Thyroid gland (tissue), 4 donors: ENCODE measurements at regions not wholly inside any gene's neighbourhood (a gene's known extent, or its start where the extent isn't known, plus 50 kb on each side); places are given as distances from the start of the nearest gene placed in this dataset.

Experiments
- DNase-seq, 2 donors: peaks; one replicate each; pipeline ENCODE4 v3.0.0-alpha.2; 2019
- H3K27ac ChIP-seq, 3 donors: fragments of 200-600 bp; sonication (generic); 1 replicate in 2 of 3; 2 replicates in 1 of 3; pipeline ENCODE4 v1.5.1; 2016 to 2019; ENCODE audit warnings: mild to moderate bottlenecking in 1 of 3, moderate library complexity in 1 of 3
- H3K27me3 ChIP-seq: fragments of 200-600 bp; sonication (generic); one replicate; pipeline ENCODE4 v1.5.1; 2019
- H3K36me3 ChIP-seq, 2 donors: fragments of 200-600 bp; sonication (generic); one replicate each; pipeline ENCODE4 v1.5.1; 2016 to 2019
- H3K4me1 ChIP-seq, 2 donors: fragments of 200-600 bp; sonication (generic); one replicate each; pipeline ENCODE4 v1.5.1; 2017 to 2019
- H3K4me3 ChIP-seq, 3 donors: fragments of 200-600 bp; sonication (generic); replicated peaks in 1 of 3; 1 replicate in 2 of 3; 2 replicates in 1 of 3; pipeline ENCODE4 v1.5.1; 2016; ENCODE audit warnings: mild to moderate bottlenecking in 1 of 3
- H3K9me3 ChIP-seq: fragments of 200-600 bp; sonication (generic); one replicate; pipeline ENCODE4 v1.5.1; 2017
- CTCF ChIP-seq, 6 experiments: fragments of 200-600 bp in 3 of 6; fragments of 450-650 bp in 3 of 6; sonication (generic) in 3 of 6; IDR thresholded peaks; one replicate each; pipeline ENCODE4 v1.5.1; 2016 to 2019; ENCODE audit warnings: antibody characterized with exemption in 6 of 6, mild to moderate bottlenecking in 2 of 6, inconsistent platforms in 1 of 6, moderate library complexity in 1 of 6
- POLR2A ChIP-seq, 2 donors: fragments of 450-650 bp; IDR thresholded peaks; one replicate each; pipeline ENCODE4 v1.6.1; 2017; ENCODE audit warnings: antibody characterized with exemption in 2 of 2, mild to moderate bottlenecking in 2 of 2, moderate library complexity in 1 of 2
- WGBS, 2 donors: methylation state at CpG; one replicate each; pipeline ENCODE4 v1.1.5; 2017; 5-methylcytosine and 5-hydroxymethylcytosine counted together
- intact Hi-C: fragments of 100-400 bp; cut with DNase I; formaldehyde crosslinking; loops from one replicate; pipeline ENCODE4 v1.15.1; 2023

DNA sequence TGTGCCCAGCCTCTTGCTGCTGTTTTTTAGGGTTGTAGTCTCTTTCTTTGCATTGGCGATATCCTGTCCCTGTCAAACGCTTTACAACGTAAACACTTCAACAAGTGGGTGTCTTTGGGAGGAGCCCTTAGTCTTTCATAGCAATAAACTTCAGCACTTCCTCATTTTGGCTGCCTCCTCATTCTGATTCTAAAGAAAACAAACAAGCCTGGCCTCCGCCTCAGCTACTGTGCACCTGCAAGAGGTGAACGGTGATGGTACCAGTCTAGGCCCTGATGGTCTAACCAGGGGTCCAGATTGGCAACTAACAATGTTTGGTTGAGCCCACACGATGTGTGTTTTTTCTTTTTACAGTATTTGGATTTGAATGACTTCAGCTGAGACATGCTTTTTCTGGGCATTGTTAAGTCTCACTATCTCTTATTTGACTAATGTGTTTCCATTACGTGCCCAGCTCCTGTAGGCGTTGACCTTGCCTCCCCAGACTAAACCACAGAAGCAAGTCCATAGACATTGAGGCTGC is 53.2 kb upstream of the CUL3 start:
- no peak overlapping the region for H3K4me3 ChIP-seq
- no peaks in the 10 kb centered on the region for H3K4me1 ChIP-seq
- 72 to 73% methylated on average over 8 of the region's 8 CpGs for WGBS, 2 donors
- no peaks in the 10 kb centered on the region for H3K36me3 ChIP-seq
- no peak overlapping the region for H3K27ac ChIP-seq
- intact Hi-C loops, result no loop called here
- TF ChIP-seq CTCF (IDR thresholded peaks at IDR 0.05) (no peak), POLR2A (IDR thresholded peaks at IDR 0.05) (no peak)
- H3K9me3 ChIP-seq, result no peaks in the 10 kb centered on the region
- no peaks in the 10 kb centered on the region for H3K27me3 ChIP-seq
- DNase-seq, result no peak
